ENCODE measurements at regions not wholly inside any gene's neighbourhood (a gene's known extent, or its start where the extent isn't known, plus 50 kb on each side); places are given as distances from the start of the nearest gene placed in this dataset.

GRCh38 chr7:3103614-3104398, 60.1 kb upstream of the CARD11 start:
- CTCF ChIA-PET (ENCODE audit: unreplicated experiment) = no interaction called here
- H3K27ac ChIP-seq (ENCODE audit: low read depth, low read length, poor library complexity, severe bottlenecking) = no peak overlapping the region
- BruUV-seq (replicated peaks) = no TSS peak

GRCh38 chr7:3105856-3106255, 62.2 kb upstream of the CARD11 start:
- Histone ChIP-seq H3K9me3 (ENCODE audit: low read length) (no peaks in the 10 kb centered on the region), H2AFZ (ENCODE audit: low read length) (no peak overlapping the region), H3K27ac (ENCODE audit: low read depth, low read length, poor library complexity, severe bottlenecking) (no peak overlapping the region), H4K20me1 (ENCODE audit: insufficient read depth, low read length) (no peaks in the 10 kb centered on the region), H3K9me2 (ENCODE audit: insufficient read depth, low read length) (no peaks in the 10 kb centered on the region), H3K4me2 (ENCODE audit: low read length) (no peak overlapping the region), H3K36me3 (ENCODE audit: insufficient read depth, low read length) (no peaks in the 10 kb centered on the region), H3K4me3 (ENCODE audit: low read depth, low read length, poor library complexity, severe bottlenecking) (no peak overlapping the region), H3K4me1 (ENCODE audit: insufficient read depth, low read length, poor library complexity, severe bottlenecking) (no peaks in the 10 kb centered on the region), H3K79me2 (ENCODE audit: insufficient read depth, low read depth, low read length) (no peaks in the 10 kb centered on the region)
- intact Hi-C loops (cut with micrococcal nuclease; ENCODE audit: unreplicated experiment) = no loop called here
- TF ChIP-seq EZH2phosphoT487 (IDR thresholded peaks at IDR 0.05; ENCODE audit: borderline replicate concordance, low read depth, low read length) = no peak
- TF ChIP-seq CTCF (conservative IDR thresholded peaks at IDR 0.05; ENCODE audit: low read length) = no peak
- DNase-seq (ENCODE audit: low spot score) = no peak
- ChIA-PET CTCF (ENCODE audit: unreplicated experiment) (no interaction called here), POLR2A (no interaction called here)
- no TSS peak for BruUV-seq (replicated peaks)

More at GRCh38 chr7:3103614-3104398, 60.1 kb upstream of the CARD11 start:
- TF ChIP-seq CTCF (conservative IDR thresholded peaks at IDR 0.05; ENCODE audit: low read length) (no peak), EZH2phosphoT487 (IDR thresholded peaks at IDR 0.05; ENCODE audit: borderline replicate concordance, low read depth, low read length) (no peak)
- POLR2A ChIA-PET = no interaction called here
- intact Hi-C loops (cut with micrococcal nuclease; ENCODE audit: unreplicated experiment) = no loop called here
- no peaks in the 10 kb centered on the region for H4K20me1 ChIP-seq (ENCODE audit: insufficient read depth, low read length)
- no peaks in the 10 kb centered on the region for H3K79me2 ChIP-seq (ENCODE audit: insufficient read depth, low read depth, low read length)
- no peak for DNase-seq (ENCODE audit: low spot score)
- H3K4me2 ChIP-seq (ENCODE audit: low read length) = no peak overlapping the region
- H3K36me3 ChIP-seq (ENCODE audit: insufficient read depth, low read length) = no peaks in the 10 kb centered on the region
- no peaks in the 10 kb centered on the region for H3K4me1 ChIP-seq (ENCODE audit: insufficient read depth, low read length, poor library complexity, severe bottlenecking)
- no peaks in the 10 kb centered on the region for H3K9me2 ChIP-seq (ENCODE audit: insufficient read depth, low read length)
- no peaks in the 10 kb centered on the region for H3K9me3 ChIP-seq (ENCODE audit: low read length)
- no peak overlapping the region for H2AFZ ChIP-seq (ENCODE audit: low read length)
- no peak overlapping the region for H3K4me3 ChIP-seq (ENCODE audit: low read depth, low read length, poor library complexity, severe bottlenecking)

GRCh38 chr7:3106361-3106826, 62.7 kb upstream of the CARD11 start:
- H3K9me3 ChIP-seq (ENCODE audit: low read length) = no peaks in the 10 kb centered on the region
- H3K36me3 ChIP-seq (ENCODE audit: insufficient read depth, low read length) = no peaks in the 10 kb centered on the region
- ChIA-PET CTCF (ENCODE audit: unreplicated experiment) (no interaction called here), POLR2A (no interaction called here)
- H3K9me2 ChIP-seq (ENCODE audit: insufficient read depth, low read length) = no peaks in the 10 kb centered on the region
- no peak for DNase-seq (ENCODE audit: low spot score)
- no peak overlapping the region for H3K4me3 ChIP-seq (ENCODE audit: low read depth, low read length, poor library complexity, severe bottlenecking)
- H3K4me2 ChIP-seq (ENCODE audit: low read length) = no peak overlapping the region
- no TSS peak for BruUV-seq (replicated peaks)
- H3K27ac ChIP-seq (ENCODE audit: low read depth, low read length, poor library complexity, severe bottlenecking) = no peak overlapping the region
- H4K20me1 ChIP-seq (ENCODE audit: insufficient read depth, low read length) = no peaks in the 10 kb centered on the region
- intact Hi-C loops (cut with micrococcal nuclease; ENCODE audit: unreplicated experiment) = no loop called here
- H2AFZ ChIP-seq (ENCODE audit: low read length) = no peak overlapping the region
- H3K4me1 ChIP-seq (ENCODE audit: insufficient read depth, low read length, poor library complexity, severe bottlenecking) = no peaks in the 10 kb centered on the region
- TF ChIP-seq EZH2phosphoT487 (IDR thresholded peaks at IDR 0.05; ENCODE audit: borderline replicate concordance, low read depth, low read length) = no peak
- TF ChIP-seq CTCF (conservative IDR thresholded peaks at IDR 0.05; ENCODE audit: low read length) = no peak
- no peaks in the 10 kb centered on the region for H3K79me2 ChIP-seq (ENCODE audit: insufficient read depth, low read depth, low read length)
